NCI-H2227 (cell line): ENCODE measurements at regions not wholly inside any gene's neighbourhood (a gene's known extent, or its start where the extent isn't known, plus 50 kb on each side); places are given as distances from the start of the nearest gene placed in this dataset.

Experiments used
- DNase-seq: peaks from one replicate; lab custom pipeline; 2025; ENCODE audit not compliant: unreplicated experiment; lab: John Stamatoyannopoulos, UW

GRCh38 chr2:237264480-237265219 lies 149.3 kb downstream of the COL6A3 start:
- no peak for DNase-seq

- no peak for DNase-seq
Measured at GRCh38 chr2:237268004-237268708, 145.8 kb downstream of the COL6A3 start.

GRCh38 chr2:237269138-237269875 lies 144.7 kb downstream of the COL6A3 start:
- DNase-seq: no peak

- DNase-seq: no peak
Measured at GRCh38 chr2:237270520-237270919, 143.4 kb downstream of the COL6A3 start.

- no peak for DNase-seq
Measured at GRCh38 chr2:237271698-237272652, 142.0 kb downstream of the COL6A3 start.
